ENCODE measurements at regions not wholly inside any gene's neighbourhood (a gene's known extent, or its start where the extent isn't known, plus 50 kb on each side); places are given as distances from the start of the nearest gene placed in this dataset.
A peak's percentile ranks its signal among the peaks of the same experiment; 100 is the strongest.
"Not testable (repeated sequence)": the region's sequence is repeated elsewhere in the genome, so short reads cannot be mapped to it uniquely, and the experiment has no call there.

DNA sequence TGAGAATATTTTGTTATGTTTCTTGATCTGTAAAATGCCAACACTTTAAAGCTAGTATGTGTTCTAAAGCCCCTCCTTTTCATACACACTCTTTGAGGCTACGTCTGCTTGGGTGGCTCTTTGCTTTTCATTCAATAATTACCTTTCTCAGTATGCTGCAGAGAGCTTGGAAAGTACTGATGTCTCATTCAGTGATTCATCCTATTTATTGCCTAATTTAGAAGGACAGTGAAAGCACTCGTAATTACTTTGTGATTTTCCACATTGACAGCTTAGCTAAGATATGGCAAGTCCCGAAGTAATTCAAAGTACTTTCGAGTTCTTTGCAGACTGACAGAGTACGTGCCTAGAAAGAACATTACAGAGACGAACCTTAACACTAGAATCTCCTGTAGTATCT is 57.2 kb downstream of the BMP15 start:
- no peak for DNase-seq
- Histone ChIP-seq H3K4me1 (ENCODE audit: control insufficient read depth in 2 of 3, insufficient read depth in 2 of 3, low read depth in 1 of 3, low read length in 3 of 3) (no peaks in the 10 kb centered on the region), H3K9ac (ENCODE audit: low read length in 3 of 3) (no peak overlapping the region), H3K36me3 (ENCODE audit: control insufficient read depth in 2 of 3, insufficient read depth in 3 of 3, low read length in 3 of 3) (no peaks in the 10 kb centered on the region), H3K9me3 (ENCODE audit: control insufficient read depth in 2 of 3, insufficient read depth in 1 of 3, low read length in 3 of 3) (no peaks in the 10 kb centered on the region), H3K4me3 (ENCODE audit: low read length in 3 of 3) (no peak overlapping the region), H3K27ac (ENCODE audit: low read depth in 2 of 2, low read length in 2 of 2) (no peak overlapping the region), H3K27me3 (ENCODE audit: control insufficient read depth, insufficient read depth, low read length) (no peaks in the 10 kb centered on the region)
- intact Hi-C loops (cut with DNase I): no loop called here
- TF ChIP-seq, protein P1, sequence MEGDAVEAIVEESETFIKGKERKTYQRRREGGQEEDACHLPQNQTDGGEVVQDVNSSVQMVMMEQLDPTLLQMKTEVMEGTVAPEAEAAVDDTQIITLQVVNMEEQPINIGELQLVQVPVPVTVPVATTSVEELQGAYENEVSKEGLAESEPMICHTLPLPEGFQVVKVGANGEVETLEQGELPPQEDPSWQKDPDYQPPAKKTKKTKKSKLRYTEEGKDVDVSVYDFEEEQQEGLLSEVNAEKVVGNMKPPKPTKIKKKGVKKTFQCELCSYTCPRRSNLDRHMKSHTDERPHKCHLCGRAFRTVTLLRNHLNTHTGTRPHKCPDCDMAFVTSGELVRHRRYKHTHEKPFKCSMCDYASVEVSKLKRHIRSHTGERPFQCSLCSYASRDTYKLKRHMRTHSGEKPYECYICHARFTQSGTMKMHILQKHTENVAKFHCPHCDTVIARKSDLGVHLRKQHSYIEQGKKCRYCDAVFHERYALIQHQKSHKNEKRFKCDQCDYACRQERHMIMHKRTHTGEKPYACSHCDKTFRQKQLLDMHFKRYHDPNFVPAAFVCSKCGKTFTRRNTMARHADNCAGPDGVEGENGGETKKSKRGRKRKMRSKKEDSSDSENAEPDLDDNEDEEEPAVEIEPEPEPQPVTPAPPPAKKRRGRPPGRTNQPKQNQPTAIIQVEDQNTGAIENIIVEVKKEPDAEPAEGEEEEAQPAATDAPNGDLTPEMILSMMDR (IDR thresholded peaks at IDR 0.05; ENCODE audit: borderline replicate concordance, extremely low read depth, insufficient read depth): no peak
- FAIRE-seq: no peak

DNA sequence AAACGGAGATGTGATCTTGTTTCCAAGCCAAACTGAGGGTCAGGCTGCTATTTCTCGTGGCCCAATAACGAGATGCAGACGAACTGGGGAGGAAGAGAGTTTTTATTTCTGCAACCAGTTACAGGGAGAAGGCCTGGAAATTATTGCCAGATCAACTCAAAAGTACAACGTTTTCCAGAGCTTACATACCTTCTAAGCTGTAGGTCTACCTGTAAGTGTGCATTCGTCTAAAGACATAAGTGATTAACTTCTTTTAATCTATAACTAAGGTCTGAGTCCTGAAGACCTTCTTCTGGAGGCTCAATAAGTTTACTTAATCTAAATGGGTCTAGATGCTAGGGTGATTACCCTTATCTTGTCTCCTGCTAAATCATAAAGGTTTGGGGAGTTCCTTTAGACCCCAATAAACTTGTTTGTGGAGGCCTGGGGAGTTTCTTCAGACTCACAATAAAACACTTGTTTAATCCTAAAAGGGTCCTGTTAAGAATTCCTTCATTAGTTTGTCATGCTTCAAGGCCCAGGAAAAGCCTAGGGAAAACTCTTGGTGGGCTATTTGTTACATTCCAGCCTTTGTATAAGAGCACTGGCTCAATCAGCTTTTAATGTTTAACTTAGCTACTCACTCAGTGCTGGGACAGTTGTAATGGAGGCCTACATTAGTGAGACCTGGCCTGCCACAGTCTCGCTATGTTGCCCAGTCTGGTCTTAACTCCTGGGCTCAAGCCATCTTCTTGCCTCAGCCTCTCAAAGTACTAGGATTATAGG is 58.5 kb downstream of the BMP15 start:
- H3K4me1 ChIP-seq (ENCODE audit: control insufficient read depth in 2 of 3, insufficient read depth in 2 of 3, low read depth in 1 of 3, low read length in 3 of 3); H3K36me3 ChIP-seq (ENCODE audit: control insufficient read depth in 2 of 3, insufficient read depth in 3 of 3, low read length in 3 of 3); H3K9ac ChIP-seq (ENCODE audit: low read length in 3 of 3); H3K9me3 ChIP-seq (ENCODE audit: control insufficient read depth in 2 of 3, insufficient read depth in 1 of 3, low read length in 3 of 3); intact Hi-C loops (cut with DNase I); H3K27me3 ChIP-seq (ENCODE audit: control insufficient read depth, insufficient read depth, low read length); FAIRE-seq; H3K4me3 ChIP-seq (ENCODE audit: low read length in 3 of 3): not testable (repeated sequence)
- H3K27ac ChIP-seq (ENCODE audit: low read depth in 2 of 2, low read length in 2 of 2): peak overlapping the region in 1 of 2 donors; percentile 28
- DNase-seq: peak in 2 of 5 donors; percentile 72 to 73

GRCh38 chrX:50971395-50971794 is 60.9 kb downstream of the BMP15 start:
- Histone ChIP-seq H3K4me1 (ENCODE audit: control insufficient read depth in 2 of 3, insufficient read depth in 2 of 3, low read depth in 1 of 3, low read length in 3 of 3) (no peaks in the 10 kb centered on the region), H3K36me3 (ENCODE audit: control insufficient read depth in 2 of 3, insufficient read depth in 3 of 3, low read length in 3 of 3) (no peaks in the 10 kb centered on the region), H3K27ac (ENCODE audit: low read depth in 2 of 2, low read length in 2 of 2) (no peak overlapping the region), H3K9ac (ENCODE audit: low read length in 3 of 3) (no peak overlapping the region), H3K9me3 (ENCODE audit: control insufficient read depth in 2 of 3, insufficient read depth in 1 of 3, low read length in 3 of 3) (no peaks in the 10 kb centered on the region), H3K4me3 (ENCODE audit: low read length in 3 of 3) (no peak overlapping the region), H3K27me3 (ENCODE audit: control insufficient read depth, insufficient read depth, low read length) (no peaks in the 10 kb centered on the region)
- TF ChIP-seq, protein P1 (IDR thresholded peaks at IDR 0.05; ENCODE audit: borderline replicate concordance, extremely low read depth, insufficient read depth): no peak
- intact Hi-C loops (cut with DNase I): no loop called here
- peak; percentile 57 for FAIRE-seq
- peak in 1 of 5 donors; percentile 18 for DNase-seq

GRCh38 chrX:50973199-50973598 is 62.7 kb downstream of the BMP15 start:
- Histone ChIP-seq H3K27me3 (ENCODE audit: control insufficient read depth, insufficient read depth, low read length) (no peaks in the 10 kb centered on the region), H3K36me3 (ENCODE audit: control insufficient read depth in 2 of 3, insufficient read depth in 3 of 3, low read length in 3 of 3) (no peaks in the 10 kb centered on the region), H3K4me1 (ENCODE audit: control insufficient read depth in 2 of 3, insufficient read depth in 2 of 3, low read depth in 1 of 3, low read length in 3 of 3) (no peaks in the 10 kb centered on the region), H3K9me3 (ENCODE audit: control insufficient read depth in 2 of 3, insufficient read depth in 1 of 3, low read length in 3 of 3) (no peaks in the 10 kb centered on the region), H3K9ac (ENCODE audit: low read length in 3 of 3) (no peak overlapping the region), H3K27ac (ENCODE audit: low read depth in 2 of 2, low read length in 2 of 2) (no peak overlapping the region), H3K4me3 (ENCODE audit: low read length in 3 of 3) (no peak overlapping the region)
- intact Hi-C loops (cut with DNase I): no loop called here
- TF ChIP-seq, protein P1 (IDR thresholded peaks at IDR 0.05; ENCODE audit: borderline replicate concordance, extremely low read depth, insufficient read depth): no peak
- DNase-seq (no peak), FAIRE-seq (no peak)

All from kidney (tissue), 13 donors.